ENCODE measurements at regions not wholly inside any gene's neighbourhood (a gene's known extent, or its start where the extent isn't known, plus 50 kb on each side); places are given as distances from the start of the nearest gene placed in this dataset.
"Not testable (repeated sequence)": the region's sequence is repeated elsewhere in the genome, so short reads cannot be mapped to it uniquely, and the experiment has no call there.

DNA sequence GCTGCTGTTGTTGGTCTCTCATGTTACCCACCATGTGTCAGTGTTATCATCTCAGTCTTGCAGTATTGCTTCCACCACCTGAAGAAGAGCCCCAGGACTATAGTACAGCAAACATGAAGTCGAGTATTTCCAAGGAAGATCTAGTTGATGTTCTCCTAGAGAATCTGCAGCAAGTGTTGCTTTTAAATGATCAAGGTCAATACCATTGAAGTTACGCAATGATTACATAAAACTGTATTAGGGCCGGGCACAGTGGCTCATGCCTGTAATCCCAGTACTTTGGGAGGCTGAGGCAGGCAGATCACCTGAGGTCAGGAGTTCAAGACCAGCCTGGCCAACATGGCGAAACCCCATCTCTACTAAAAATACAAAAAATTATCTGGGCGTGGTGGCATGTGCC lies 173.9 kb downstream of the TJP1 start:
- DNase-seq (ENCODE audit: low spot score): not testable (repeated sequence)

DNA sequence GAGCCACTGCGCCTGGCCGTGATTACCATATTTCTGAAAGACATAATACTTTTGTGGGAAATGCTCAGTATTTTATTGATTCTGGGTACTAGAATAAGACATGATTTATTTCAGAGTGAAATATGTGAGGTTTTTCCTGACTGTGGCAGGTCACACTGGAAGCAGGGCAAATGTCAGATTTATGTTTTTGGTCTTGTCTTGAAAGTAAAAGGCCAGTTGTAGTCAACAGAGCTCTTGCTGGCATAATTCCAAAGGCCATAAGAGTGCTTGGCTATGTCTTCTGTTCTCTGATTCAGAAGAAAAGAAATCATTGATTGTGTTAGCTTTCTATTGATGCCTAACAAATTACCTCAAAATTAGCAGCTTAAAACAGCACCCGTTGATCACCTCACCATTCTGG lies 176.4 kb downstream of the TJP1 start:
- DNase-seq (ENCODE audit: low spot score): no peak

DNA sequence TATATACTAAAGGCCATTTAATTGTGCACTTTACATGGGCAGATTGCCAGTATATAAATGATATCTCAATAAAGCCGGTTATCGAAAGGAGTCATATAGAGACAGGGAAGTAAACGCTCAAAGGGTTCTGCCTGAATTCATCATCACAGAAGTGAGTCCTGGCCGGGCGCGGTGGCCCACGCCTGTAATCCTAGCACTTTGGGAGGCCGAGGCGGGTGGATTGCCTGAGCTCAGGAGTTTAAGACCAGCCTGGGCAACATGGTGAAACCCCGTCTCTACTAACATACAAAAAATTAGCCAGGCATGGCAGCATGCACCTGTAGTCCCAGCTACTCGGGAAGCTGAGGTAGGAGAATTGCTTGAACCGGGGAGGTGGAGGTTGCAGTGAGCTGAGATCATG lies 177.9 kb downstream of the TJP1 start:
- DNase-seq (ENCODE audit: low spot score): not testable (repeated sequence)

DNA sequence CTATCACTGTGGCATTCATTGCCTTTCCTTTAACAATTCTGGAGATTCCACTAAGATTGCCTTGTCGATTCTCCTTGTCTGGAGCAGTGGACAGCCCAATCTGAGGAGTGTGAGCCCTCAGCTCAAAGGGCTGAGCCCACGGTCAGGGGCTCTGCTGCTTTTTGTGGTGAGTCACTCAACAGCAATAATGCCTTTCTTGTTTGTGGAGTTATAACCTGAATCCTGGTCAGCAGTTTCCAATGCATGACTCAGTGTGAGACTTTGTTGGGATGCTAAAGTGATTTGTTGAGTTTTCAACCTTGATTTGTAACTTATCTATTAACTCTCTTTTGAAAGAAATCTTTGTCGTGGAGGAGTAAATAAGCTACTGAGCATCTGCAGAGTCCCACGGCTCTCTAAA lies 183.5 kb downstream of the TJP1 start:
- no peak for DNase-seq (ENCODE audit: low spot score)

DNA sequence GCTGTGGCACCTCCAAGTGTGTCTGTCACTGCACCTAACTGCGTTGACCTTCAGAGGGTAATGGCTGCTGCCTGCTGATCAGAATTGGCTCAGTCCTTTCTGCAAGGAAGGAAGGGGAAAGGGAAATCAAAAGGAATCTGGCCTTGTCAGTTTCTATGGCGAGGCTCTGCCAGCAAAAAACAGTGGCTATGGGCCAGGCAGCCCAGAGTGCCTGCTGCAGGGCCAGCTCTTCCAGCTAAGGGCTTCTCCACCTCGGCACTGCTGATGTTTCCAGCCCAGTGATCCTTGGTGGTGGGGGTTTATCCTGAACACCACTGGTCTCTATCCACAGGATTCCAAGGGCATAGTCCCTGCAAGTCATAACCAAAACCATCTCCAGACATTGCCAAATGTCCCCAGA lies 184.3 kb downstream of the TJP1 start:
- DNase-seq (ENCODE audit: low spot score): no peak

DNA sequence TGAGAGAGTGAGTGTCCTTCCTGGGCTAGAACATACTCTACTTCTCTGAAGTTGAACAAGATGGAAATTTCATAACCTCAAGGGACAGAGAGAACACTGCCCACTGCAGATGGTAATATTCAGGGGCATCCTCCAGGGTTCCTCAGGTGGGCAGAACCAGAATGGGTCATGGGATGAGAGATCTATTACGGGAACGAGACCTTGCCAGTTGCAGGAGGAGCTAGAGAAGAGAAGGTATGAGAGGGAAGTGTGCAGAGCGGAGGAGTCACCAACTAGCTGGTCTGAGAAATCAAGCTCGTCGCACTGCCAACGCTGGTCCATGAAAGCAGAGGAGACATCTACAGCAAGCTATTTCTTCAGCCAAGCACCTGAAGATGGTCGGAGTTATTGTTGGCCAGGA lies 184.7 kb downstream of the TJP1 start:
- no peak for DNase-seq (ENCODE audit: low spot score)

DNA sequence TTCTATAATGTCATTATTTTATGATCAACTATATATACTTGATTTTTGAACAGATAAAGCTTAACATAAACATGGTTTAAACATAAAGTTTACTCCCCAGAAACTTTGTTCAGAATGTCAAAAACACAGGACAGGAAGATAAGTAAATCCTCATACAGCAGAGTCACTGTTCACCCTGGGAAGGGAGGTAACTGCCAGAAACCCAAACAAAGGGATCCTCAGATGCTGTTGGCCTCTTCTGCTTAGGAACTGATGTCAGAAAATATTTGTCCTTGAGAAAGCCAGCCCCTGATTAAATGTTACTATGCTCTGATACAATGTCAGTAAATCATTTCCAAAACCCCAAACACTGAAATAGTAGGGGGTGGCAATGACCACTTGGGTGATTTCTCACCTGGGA lies 185.3 kb downstream of the TJP1 start:
- no peak for DNase-seq (ENCODE audit: low spot score)

DNA sequence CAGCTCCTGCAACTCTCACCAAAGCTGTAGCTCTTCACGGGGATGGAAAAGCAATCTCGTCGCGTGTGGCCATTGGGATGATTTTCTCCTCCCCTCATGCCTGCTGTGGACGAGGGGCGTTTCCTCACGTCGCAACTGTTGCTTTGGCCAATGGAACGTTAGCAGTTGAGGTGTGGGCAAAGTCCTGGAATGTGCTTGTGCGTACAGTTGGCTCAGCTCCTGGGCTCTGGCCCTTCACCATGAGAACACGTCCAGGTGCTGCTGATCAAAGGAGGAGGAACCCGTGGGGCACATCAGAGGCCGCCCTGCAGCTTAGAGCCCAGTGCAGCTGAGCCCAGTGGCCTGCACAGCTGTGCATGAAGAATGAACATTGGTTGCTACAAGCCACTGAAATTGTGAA lies 186.1 kb downstream of the TJP1 start:
- DNase-seq (ENCODE audit: low spot score): no peak

DNA sequence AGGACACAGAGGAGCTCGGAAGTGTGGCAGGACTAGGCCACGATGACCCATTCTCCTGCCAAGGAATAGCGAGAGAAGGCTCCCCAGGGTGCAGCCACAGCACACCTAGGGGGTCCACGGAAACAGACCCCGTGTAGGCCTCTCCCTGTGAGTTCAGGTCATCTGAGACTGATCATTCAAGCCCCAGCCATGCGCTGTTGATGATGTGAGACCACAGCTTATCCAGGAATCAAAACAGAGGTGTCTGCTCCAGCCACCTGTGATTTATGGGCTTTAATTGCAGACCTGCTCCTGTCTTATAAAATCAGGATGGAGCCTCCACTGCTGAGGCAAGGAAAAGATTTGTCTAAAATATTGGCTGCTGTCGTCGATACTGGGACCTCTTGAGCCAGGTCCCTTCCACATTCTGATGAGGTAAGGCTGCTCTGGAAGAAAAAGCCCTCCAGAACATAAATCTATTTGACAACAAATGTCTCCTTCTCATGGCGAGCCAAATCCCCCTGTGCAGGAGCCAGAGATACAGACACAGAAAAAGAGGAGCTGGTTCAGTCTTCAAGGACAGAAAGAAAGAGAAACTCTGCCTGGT lies 186.7 kb downstream of the TJP1 start:
- no peak for DNase-seq (ENCODE audit: low spot score)

DNA sequence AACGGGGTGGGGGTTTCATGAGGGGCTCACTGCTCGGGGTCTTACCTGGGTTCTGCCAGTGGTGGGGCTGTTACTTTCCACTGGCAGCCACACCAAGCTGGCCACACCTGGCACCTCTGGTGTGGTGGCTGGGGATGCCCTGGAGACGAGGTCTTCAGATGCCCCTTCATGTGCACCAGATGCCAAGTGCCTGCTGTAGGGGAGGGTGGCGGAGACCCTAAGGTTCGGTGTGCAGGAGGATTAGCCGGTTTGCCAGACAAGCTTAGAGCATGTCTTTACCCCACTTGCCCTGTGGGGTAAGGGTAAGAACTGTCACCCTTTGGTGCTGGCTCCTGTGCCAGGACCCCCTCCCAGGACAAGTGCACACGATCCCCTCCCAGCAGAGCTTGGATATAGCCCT lies 188.3 kb downstream of the TJP1 start:
- DNase-seq (ENCODE audit: low spot score): no peak

DNA sequence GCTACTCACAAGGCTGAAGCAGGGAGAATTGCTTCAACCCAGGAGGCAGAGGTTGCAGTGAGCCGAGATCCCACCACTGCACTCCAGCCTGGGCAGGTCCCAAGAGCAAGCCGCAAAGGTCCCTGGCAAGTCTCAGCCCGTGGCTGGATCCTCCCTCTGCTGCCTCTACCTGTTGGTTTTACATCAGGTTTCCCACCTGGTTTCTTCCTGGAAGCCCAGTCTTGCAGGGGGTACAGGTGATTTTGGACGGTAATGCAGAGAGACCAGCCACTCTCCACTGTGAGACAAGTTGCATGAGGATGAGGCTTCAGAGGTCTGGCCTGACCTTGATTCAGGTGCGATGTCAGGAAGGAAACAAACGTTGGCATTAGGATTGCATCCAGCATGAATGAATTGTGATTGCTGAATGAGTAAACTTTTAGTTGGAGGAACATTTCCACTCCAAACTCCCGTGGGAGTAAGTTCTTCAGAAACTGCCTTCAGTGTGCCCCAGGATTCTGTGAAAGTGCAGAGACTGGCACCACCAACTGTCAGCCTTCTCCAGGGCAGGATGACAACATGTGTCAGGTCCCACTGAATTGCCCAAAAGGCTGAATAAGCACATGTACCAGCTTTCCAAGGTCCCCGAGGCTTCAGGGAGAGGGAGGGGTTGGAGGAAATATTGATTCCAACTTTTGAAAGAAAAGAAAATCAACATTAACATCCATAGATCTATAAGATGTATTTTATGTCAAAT lies 189.4 kb downstream of the TJP1 start:
- no peak for DNase-seq (ENCODE audit: low spot score)

DNA sequence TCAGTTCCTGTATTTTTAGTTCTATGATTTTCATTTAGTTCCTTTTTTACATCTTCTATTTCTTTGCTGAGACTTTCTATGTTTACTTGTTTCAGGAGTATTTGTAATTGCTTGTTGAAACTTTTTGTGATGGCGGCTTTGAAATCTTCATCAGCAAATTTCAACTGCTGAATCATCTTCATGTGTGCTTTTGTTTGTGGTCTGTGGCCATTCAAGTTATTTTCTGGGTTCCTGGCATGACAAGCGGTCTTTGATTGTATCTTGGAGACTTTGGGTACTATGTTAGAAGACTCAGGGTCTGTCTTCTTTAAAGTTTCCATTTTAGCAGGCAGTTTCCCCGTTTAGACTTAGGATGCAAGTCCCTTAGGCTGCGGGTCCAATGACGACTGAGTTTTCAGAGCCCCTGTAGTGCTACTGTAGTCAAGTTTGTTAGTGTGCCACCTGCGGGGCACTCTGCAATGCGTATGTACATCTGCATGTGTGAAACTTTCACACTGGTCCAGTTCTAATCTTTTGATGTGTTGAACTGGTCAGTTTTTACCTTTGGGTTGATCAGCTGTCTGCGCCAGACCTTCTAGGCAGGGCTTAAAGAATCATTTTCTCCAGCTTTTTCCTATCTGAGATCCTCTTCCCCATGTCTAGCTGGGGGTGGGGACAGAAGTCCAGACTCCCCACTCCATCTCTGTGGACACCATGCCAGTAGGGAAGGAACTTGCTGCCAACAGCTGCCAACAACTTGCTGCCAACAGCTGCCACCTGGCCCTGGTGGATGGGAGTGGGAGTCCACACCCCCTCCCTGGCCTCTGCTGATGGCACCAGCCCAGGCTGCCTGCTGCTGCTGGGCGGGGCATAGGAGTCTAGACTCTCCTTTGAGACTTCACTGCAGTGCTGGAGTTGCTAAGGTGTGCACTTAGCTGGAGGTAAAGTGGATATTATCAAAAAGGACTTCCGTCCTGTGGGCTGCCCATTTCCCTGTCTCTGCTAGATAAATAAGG lies 190.9 kb downstream of the TJP1 start:
- DNase-seq (ENCODE audit: low spot score): no peak

DNA sequence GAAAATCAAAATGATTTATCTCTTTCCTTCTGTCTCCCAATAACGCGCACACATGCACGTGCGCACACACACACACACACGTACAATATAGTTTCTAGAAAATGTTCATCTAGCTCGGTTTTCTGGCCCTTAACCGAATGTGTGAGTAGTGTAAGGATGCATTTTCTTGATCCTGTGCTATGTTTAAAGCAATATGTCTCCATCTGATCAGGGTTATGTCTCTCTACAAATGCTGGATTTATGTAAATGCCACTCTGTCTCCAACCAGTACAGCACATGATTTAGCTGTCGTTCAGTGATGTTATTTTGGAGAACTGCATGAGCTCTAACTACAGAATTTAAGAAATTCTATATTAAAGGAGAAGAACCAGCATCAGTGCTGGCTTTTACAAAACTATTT lies 198.0 kb downstream of the TJP1 start:
- no peak for DNase-seq (ENCODE audit: low spot score)

DNA sequence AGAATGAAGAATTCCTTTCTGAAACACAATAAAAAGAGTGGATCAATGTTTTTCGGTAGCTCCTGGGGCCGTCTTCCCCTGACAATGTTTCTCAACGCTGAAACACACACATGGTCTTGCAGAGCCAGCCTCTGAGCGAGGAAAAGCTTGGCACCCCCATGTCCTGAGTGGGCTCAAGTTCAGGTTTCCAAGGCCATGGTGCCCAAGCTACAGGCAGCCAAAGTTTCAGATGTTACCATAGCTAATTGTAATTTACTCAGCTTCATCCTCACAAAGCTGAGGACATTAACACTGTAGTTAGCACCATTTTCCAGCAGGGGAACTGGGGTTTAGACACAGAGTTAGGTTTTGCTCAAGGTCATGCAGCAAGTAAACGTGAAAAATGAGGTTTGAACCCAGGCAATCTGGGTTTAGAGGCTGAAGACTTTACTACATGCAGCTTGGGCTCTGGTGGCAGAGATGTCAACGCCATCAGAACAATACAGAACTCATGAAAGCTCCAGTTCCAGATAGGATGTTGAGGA lies 199.1 kb downstream of the TJP1 start:
- DNase-seq (ENCODE audit: low spot score): no peak

DNA sequence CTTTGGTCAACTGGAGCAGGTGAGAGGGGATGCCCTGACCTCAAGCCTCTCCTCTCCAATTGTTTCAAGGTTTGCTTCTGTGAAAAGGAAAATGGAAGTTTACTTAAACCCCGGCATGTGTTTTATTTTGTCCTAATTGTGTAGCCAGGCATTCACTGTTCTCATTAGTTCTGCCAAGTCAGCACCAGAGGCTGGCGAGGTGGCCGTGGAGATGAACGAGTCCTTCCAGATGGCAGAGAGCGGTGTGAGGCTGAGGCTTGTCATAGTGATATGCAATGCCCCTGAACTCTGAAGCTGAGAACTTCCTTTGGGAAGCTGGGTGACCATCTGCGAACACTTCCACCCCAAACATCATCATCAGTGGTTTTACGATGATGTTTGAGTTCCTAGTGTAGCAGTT lies 199.6 kb downstream of the TJP1 start:
- DNase-seq (ENCODE audit: low spot score): no peak

DNA sequence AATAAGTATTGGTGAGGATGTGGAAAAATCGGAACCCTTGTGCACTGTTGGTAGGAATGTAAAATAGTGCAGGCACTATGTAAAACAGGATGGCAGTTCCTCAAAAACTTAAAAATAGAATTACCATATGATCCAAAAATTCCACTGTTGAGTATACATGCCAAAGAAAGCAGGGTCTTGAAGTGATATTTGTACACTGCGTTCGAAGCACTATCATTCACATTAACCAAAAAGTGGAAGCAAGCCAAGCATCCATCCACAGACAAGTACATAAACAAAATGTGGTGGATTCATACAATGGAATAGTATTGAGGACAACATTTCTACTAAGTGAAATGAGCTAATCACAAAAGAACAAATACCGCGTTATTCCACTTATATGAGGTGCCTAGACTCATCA lies 200.7 kb downstream of the TJP1 start:
- no peak for DNase-seq (ENCODE audit: low spot score)

DNA sequence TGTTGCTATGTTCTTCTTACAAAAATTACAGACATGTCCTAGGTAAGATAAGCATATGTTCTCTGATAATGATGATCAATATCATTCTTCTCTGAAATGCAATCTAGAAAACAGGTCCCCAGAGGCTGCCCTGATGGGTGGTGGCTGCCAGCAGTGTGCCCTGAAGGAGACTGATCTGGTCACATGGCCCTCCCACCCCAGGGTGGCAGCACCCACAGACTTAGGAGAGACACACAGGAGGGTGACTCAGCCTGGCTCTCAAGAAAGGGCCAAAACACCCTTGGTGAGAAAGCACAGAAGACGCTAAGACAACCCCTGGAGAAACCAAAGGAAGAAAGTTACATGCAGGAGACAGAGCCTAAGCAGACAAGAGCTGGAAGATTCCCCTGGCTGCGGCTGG lies 203.7 kb downstream of the TJP1 start:
- no peak for DNase-seq (ENCODE audit: low spot score)

DNA sequence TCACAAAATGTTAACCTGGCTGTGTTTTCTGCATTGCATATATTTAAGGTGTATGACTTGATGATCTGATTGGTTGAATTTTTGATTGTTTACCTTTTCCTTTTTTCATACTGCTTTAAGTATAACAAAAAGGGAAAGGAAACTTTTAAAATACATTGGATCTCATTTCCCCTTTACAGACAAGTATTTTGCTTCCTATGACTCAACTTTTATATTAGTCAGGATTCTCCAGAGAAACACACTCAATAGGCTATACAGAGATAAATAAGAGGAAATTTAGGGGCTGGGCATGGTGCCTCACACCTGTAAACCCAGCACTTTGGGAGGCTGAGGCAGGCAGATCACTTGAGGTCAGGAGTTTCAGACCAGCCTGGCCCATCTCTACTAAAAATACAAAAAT lies 205.8 kb downstream of the TJP1 start:
- no peak for DNase-seq (ENCODE audit: low spot score)

DNA sequence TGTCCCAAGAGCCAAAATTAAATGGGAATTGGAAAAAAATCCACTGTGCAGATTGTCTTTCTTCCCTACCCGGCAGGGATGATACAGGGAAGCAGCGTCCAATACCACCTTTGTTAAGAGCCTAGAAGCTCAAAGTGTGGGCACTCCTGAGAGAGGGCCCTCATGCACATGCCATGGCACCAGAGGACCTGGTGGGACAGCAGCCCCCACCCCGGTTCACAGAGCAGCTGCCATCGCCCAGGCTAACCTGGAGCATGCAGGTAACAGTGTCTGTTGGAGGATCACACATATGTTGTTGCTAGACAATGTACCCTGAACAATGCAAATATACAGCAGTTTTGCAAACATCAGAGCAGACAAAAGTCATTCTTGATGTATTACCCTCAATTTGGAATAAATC lies 206.5 kb downstream of the TJP1 start:
- no peak for DNase-seq (ENCODE audit: low spot score)

DNA sequence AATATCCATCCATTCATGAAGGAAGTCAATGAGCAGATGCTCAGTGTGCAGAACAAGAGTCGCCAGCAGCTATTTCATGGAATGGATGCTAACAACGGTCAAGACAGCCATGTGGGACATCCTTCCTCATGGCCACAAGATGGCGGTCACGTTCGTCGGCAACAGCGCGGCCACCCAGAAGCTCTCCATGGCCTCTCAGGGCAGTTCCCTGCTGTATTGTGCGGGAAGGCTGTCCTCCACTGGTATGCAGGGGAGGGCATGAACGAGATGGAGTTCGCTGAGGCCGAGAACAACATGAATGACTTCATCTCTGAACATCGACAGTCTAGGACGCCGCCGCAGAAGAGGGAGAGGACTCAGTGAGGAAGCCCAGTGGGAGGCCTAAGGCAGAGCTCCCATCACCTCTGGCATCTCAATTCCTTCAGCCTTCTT lies 208.3 kb downstream of the TJP1 start:
- peak; percentile 21 for DNase-seq (ENCODE audit: low spot score)

DNA sequence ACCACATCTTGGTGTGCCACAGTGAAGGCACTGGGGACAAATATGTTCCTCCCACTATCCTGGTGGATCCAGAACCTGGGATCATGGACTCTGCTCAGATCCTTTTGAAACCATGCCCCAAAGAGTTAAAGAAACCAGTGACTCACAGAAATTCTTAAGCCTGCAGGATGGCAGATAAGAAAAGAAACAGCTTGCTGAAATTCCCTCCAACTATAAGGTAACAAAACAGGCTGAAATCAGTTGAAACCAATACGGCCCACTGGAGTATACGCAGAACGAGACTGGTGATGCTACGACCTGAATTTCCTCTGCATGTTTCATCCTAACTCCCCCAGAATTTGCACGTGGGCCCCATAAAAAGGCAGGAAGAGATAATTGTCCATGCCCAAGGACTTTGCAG lies 209.6 kb downstream of the TJP1 start:
- no peak for DNase-seq (ENCODE audit: low spot score)

DNA sequence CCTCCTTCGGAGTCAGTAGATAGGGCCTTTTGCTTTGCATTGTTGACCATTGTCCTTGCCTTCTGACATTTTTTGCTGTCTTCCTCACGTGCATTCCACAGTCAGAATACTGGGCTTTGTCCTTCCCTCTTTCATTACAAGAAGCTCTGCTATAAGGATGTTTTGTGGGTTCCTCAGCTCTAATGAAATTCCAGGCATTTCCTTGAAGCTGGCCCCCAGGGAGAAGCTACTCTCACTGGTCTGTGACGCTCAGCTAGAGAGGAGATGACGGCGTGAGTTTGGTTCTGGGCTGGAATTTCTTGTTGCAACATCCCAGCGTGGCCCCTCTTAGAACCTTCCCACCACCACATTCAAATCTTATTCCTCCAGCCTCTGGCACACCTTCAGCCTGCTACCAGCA lies 210.2 kb downstream of the TJP1 start:
- no peak for DNase-seq (ENCODE audit: low spot score)
